G401.6 (cell line): ENCODE measurements at regions not wholly inside any gene's neighbourhood (a gene's known extent, or its start where the extent isn't known, plus 50 kb on each side); places are given as distances from the start of the nearest gene placed in this dataset.

Source experiments
- FAIRE-seq: peaks from 2 replicates; lab custom pipeline; 2012; peaks lifted over from hg19 to GRCh38; lab: Jason Lieb, UNC

DNA sequence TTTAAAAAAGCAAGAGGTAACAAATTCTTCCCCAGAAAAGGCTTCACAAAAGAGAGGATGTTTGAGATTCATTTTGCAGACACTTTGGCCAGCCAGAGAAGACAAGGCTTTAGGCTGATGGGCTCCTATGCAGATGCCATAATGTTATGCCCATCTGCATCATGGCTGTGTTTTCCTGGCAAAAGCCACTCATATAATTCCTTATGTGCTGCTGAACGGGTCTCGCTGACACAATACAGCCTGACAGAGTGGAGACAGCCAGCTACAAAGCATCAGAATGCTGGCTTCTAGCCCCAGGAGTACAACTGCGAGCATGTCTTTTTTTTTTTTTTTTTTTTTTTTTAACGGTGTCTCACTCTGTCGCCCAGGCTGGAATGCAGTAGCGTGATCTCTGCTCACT lies 1157.4 kb upstream of the AUTS2 start:
- no peak for FAIRE-seq

DNA sequence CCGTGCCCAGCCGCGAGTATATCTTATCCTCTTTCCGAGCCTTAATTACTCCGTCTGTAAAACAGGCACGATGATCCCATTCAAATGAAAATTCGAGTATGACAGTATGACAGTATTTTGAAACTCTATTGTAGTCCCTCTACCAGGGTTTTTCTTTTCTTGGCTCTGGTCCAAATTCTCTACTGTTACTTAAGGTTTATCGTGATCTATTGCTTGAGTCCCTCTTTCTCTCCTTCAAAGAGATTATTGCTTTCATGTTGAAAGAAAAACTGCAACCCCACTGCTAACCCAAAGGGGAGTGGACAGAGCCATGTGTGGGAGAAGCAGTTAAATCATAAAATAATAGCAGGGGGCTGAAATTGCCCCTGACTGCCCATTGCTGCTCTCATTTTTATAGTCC lies 1156.6 kb upstream of the AUTS2 start:
- no peak for FAIRE-seq

DNA sequence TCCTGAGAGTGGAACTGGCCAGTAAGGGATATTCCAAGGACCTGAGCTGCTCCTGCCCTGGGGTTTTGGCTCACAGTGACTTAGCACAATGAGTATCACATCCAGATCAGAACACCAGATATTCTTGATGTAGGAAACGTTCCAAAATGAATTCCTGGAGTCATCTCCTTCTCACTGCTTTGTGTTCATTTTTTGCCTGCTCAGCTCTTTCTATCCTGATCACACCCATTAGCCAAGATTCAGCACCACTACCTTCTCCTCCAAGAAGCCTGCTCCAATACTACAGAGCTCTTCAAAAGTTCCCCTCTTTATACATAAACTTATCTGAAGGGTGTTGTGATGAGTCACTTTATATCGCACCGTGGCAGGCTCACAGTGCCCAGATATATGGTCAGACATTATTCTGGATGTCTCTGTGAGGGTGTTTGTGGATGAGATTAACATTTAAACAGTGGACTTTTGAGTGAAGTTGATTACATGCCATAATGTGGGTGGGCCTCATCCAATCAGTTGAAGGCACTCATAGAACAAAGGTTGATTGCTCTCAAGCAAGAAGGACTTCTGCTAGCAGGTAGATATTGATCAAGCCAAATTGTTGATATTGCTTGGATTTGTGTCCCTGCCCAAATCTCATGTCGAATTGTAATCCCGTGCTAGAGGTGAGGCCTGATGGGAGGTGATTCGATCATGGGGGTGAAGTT lies 1155.2 kb upstream of the AUTS2 start:
- no peak for FAIRE-seq

DNA sequence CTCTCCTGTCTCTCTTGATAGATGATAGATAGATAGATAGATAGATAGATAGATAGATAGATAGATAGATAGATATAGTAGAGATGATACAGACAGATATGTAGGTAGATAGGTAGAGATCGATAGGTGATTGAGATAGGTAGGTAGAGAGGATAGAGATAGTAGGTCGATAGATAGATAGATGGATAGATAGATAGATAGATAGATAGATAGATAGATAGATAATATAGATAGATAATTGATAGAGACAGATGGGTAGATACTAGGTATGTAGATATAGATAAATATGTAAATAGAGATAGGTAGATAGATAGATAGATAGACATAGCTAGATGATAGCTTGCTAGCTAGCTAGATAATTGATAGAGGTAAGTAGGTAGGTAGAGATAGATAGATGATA lies 1154.2 kb upstream of the AUTS2 start:
- no peak for FAIRE-seq

DNA sequence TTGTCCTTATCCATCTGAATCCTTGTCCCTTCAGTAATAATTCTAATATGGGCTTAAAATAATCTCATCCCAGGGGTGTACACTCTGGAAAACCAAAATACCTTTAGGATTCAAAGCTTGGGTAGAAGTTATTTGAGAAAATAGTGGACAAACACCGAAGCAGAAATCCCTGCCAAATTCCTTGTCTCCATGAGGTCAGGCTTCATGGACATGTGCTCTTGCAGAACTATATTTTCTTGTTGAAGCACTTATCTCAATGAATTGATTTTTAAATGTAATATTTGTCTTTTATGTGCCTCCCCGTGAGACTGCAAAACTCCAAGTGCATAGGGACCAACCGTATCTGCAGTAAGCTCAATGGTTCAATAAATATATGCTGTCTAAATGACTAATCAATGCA lies 1153.3 kb upstream of the AUTS2 start:
- FAIRE-seq, result no peak

DNA sequence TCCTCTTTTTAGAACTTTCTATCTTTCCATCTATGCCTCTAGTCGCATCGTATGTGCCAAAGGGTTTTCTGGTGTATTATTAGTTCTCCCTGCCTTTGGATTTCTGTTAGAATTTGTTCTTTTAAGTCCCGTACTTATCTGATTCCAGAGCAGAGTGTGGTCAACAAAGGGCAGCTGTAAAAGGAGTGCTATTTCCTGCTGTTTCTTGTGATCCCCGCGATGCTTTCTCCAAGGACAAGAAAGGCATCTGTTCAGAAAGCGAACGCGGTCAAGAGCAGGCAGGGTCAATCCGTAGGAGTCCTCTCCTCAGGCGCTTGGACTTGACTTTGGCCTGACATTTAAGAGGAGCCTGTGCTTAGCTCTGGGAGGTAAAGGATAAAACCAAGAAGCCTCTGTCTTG lies 1152.1 kb upstream of the AUTS2 start:
- no peak for FAIRE-seq

DNA sequence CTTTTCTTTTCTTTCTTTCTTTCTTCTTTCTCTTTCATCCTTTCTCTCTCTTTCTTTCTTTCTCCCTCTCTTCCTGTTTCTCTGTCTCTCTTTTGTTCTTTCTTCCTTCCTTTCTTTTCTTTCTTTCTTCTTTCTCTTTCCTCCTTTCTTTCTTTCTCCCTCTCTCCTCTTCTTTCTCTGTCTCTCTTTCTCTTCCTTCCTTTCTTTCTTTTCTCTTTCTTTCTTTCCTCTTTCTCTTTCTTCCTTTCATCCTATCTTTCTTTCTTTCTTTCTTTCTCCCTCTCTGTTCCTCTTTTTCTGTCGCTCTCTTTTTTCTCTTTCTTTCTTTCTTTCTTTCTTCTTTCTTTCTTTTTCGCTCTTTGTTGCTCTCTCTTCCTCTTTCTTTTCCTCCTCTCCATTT lies 1149.2 kb upstream of the AUTS2 start:
- no peak for FAIRE-seq

DNA sequence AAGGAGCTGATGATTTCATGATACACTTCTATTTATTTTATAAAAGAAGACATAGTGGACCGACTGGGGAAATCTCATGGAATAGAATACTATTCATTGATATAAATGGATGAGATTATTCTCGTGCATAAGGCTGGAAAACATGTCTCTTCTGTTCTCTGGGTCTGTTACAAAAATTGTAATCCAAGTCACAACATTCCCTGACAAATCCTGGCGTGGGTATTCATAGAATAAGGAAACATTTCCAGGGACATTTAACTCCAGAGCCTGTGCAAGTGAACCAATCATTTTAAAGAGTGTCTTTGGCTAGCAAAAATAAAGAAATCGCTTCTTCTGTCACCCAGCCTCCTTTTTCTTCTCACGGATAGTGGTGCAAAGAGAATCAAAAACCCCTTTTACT lies 1148.5 kb upstream of the AUTS2 start:
- FAIRE-seq, result no peak

DNA sequence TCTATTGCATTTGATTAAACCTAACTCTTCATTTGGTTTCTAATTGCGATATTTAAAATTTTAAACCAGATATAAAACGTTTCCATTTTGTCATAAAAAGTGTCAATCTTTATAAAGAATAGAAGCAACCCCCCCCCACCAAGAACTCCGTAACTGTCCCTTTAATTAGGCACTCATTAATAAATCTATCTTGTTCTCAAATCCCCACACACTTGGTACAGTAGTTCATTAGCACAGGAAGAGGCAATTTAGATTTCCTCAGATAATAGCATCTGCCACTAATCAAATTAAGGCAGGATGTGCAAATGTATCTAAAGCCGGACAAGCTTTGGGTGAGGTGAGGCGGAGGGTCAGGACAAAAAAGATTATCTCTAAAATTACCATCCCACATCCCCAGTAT lies 1143.3 kb upstream of the AUTS2 start:
- no peak for FAIRE-seq

DNA sequence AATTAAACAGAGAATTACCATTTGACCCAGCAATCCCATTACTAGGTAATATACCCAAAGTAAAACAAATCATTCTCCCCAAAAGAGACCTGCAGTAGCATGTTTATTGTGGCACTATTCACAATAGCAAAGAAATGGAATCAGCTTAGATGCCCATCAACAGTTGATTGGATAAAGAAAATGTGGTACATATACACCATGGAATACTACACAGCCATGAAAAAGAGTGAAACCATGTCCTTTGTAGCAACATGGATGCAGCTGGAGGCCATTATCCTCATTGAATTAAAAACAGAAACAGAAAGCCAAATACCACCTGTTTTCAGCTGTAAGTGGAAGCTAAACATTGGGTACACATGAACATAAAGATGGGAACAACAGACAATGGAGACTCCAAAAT lies 1141.8 kb upstream of the AUTS2 start:
- no peak for FAIRE-seq

DNA sequence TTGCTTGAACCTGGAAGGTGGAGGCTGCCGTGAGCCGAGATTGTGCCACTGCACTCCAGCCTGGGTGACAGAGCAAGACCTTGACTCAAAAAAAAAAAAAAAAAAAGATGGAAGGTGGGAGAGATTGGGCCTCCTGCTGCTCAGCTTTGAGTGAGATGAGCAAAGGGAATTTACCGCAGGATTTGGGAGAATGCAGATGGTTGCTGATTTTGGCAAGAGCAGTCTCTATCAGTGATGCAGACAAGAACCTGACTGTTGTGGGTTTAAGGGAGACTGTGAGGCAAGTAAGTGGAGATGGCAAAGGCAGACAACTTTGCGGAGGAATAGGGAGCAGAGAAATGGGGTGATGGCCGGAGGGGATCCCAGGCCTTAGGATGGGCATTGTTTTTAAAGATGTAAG lies 1140.8 kb upstream of the AUTS2 start:
- no peak for FAIRE-seq

DNA sequence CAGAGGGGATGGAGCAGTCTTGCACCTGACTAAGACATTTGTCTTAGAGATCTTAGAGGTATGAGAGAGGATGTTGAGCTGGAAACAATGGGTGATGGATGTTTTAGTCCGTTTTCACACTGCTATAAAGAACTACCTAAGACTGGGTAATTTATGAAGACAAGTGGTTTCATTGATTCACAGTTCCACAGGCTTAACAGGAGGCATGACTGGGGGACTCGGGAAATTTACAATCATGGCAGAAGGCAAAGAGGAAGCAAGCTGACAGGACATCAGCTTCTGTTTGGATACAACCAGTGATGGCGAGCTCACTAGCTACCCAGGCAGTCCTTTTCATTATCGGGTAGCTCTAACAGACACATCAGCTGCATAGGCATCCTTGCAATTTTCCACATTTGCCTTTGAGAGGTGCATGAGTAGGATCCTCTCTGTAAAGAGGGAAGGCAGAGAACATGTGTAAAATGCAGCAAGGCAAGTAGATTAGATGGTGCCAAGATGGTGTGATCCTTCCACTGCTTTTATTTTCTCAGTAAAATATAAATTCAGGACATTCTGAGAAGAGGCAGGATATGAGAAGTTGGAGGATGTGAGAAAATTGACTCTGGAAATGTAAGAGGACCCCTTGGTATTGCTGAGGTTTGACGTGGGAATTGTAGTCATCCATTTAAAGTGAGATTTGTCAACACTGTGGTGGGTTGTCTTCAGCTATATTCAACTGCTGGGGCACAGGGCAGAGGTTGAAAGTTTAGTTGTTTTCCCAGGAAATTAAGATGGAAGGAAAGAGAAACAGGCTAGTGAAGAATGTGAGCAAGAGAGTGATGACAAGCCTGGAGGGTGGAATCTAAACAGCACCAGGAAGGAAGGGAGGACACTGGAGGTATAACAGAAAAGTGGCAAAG lies 1140.0 kb upstream of the AUTS2 start:
- no peak for FAIRE-seq

DNA sequence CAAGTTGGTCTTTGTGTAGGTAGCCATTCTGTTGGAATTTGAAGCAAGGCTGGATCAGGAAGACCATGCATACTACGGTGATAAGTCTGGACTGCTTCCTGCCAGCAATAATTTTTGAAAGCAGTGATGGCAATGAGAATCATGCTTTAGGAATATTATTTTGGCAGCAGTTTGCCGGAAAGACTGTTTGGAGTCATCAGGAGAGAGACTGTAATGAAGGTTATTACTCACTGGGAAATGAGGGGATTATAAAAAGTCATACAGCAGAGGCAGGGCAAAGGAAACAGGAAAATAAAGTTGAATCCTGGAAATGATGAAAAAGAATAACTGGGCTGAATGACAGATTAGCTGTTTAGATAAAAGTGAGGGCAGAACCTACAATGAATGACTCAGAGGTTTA lies 1136.8 kb upstream of the AUTS2 start:
- FAIRE-seq, result no peak

DNA sequence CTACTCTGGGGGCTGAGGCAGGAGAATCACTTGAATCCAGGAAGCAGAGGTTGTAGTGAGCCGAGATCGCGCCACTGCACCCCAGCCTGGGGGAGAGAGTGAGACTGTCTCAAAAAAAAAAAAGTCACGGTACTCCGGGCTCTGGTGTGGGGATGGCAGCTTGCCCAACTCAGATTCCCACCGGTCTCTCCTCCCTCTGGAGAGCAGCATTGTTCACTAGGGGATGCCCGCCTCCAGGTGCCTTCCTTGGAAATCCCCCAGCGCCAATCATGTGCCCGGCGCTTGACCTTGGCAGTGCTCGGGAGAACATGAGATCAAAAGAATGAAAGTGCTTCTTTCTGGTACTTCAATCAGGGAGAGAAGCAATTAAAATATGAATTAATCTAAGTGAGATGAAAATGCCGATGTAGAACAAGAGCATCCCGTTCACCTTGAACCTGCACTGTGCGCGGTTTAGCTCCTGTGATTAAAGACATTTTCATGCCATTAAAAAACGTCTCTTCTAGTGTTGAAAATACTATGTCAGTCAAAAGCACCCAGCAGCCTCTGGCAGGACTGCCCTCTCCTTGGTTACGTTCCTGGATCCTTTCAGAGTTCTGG lies 1127.3 kb upstream of the AUTS2 start:
- no peak for FAIRE-seq

DNA sequence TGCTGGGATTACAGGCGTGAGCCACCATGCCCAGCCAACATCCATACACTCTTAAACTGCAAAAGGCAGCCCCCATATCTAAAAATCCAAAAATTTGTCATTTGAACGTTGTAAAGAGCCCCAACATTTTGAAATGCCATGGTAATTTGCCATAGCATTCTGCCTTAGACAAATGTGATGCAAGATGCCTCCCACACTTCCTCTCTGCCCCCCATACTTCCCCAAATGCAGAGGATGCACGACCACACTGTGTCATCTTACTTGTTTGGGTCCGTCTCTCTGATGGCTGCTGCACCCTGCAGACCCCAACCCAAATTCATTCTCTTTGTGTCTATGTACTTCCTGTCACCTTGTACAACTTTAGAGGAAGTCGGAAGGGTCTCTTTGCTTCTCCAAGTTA lies 1125.6 kb upstream of the AUTS2 start:
- FAIRE-seq, result no peak

DNA sequence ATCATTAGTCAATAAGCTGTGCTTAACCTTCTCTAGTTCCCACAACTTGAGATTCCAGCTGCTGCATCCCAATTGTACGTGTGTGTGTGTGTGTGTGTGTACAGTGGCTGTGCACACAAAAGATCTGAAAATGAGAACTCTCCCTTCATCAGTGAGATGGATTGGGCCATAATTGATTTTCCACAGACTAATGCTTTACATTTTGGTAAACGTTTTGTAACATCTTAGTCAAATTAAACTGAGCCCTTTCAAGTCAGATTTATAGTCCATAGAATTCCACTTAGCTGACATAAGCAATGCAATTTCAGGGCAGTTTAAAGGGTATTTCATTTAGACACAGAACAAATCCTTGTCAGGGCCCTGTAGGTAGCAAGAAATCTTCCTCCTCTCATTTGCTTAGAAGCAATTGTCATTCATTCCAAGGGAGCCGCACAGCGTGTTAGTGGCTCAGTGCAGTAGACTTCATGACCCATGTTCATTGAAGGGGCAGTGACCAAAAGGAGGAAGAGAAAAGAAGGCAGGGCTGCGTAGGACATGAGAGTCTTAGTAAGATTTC lies 1123.5 kb upstream of the AUTS2 start:
- no peak for FAIRE-seq

DNA sequence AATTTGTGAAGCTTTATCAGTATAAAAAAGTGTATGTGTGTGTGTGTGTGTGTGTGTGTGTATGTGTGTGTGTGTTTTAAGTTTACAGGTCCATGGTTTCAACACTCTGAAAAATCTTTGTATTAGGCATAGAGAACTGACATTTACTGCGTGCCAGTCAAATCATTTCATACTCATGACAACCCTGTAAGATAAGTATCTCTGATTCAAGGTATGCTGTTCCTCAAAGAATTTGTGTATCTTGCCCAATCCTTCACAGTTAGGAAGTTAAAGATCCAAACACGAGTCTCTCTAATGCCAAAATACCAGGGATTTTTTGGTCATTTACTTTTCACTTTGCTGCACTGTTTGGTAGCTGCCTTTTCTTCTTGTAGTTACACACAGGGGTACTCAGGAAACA lies 1121.3 kb upstream of the AUTS2 start:
- FAIRE-seq, result no peak

DNA sequence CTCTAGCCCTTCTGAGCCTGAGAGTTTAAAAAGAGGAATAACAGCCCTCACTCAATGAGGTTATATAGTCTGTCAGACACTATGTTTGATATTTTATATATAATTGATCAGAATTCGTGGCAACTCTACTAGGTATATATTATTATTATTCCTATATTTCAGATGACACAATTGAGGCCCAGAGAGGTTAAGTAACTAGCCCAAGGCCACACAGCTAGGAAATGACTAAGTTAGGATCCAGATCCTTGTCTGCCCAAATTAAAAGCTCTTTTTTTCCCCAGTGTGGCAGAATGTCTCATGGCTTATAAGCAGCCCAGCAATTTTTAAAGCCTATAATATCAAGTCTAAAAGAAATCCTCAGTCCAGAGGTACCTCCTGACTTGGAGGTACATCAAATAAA lies 1119.9 kb upstream of the AUTS2 start:
- no peak for FAIRE-seq

DNA sequence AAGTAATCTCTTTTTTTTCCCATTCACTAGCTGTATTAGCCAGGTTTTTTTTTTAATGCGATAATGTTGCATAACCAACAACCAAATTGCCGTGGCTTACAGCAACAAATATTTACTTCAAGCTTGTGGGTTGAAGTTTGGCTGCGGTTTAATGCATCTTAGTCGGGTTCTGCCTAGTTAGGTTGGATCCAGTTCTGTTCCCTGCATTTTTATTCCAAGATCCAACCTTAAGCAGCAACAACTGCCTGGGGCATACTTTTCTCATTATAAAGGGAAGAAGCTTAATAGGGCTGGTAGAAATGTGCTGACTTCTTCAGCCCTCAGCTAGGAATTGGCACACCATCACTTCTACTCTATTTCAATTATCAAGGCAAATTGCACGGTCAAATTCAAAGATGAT lies 1115.5 kb upstream of the AUTS2 start:
- FAIRE-seq, result no peak

DNA sequence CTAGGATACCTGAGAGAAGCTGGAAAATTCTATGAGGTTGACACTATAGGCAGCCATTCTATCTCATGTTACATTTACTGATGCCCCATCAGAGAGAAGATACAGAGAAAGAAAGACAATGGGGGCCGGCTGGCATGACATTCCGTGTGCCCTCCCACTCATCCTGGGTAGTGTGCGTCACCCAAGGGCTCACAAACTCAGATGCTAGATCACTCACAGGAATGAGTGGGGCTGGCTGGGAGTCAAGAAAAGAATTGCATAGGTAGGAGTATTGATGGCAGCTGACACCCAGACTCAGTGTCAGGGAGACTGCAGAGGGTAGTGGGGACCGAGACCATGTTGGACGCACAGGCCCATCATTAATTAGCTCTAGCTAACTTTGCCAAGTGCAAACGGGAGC lies 1113.5 kb upstream of the AUTS2 start:
- FAIRE-seq, result no peak

DNA sequence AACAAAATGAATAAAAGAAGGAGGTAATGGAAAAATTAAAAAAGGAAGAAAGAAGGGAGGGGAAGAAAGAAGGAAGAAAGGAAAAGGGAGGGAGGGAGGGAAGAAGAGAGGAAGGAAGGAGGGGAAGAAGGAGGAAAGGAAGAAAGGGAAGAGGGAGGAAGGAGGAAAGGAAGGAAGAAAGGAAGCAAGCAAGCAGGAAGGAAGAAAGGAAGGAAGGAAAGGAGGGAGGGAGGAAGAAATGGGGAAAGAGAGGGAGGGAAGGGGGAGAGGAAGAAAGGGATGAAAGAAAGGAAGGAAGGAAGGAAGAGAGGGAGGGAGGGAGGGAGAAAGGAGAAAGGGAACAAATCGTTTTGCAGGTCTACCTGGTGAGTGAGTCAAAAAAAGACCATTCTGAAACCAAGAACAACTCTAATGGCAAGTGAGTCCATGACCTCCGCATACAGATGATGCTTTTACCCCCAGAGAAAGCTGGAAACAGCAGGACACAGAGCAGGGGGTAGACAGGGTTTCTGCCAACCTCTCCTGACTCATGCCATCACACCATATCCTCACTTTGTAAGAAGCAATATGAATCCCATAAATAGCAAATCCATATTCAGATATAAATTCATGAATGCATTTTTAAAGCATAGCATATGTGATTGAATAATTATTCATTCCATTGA lies 1112.9 kb upstream of the AUTS2 start:
- FAIRE-seq, result no peak

DNA sequence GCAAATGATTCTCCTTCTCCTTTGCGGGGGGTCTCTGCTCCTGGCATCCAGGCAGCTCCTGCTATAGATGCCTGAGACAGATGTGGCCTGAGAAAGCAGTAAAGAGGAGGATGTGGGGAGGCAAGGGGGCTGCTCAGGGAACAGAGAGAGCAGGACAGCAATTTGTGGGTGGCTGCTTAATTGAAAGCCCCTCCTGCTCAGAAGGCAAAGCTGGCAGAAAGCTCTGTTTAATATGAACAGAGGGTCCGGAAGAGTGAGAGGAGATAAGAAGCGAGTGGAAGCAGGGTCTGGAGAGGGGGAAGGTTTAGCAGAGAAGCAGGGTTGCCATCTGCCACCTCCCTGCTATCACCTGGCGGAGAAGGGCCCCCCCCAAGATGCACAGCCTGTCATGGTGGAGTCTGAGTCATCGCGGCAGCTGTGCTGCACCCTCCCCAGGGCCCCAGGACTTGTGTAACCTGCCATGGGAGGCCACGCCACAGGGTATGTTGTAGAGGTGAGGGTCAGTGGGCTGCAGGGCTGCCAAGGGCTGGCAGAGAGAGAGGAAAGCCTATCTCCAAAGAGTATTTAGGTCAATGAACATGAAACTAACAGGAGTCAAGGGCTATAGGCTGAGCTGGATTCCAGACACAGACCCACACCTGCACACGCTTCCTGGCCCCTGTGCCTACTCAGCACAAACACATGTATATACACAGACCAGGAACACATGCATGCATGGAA lies 1109.8 kb upstream of the AUTS2 start:
- FAIRE-seq, result no peak
